ES-I3 (cell line): ENCODE measurements at regions not wholly inside any gene's neighbourhood (a gene's known extent, or its start where the extent isn't known, plus 50 kb on each side); places are given as distances from the start of the nearest gene placed in this dataset.
"Not testable (repeated sequence)": the region's sequence is repeated elsewhere in the genome, so short reads cannot be mapped to it uniquely, and the experiment has no call there.

Source experiments
- H3K36me3 ChIP-seq: 2 replicates; pipeline ENCODE4 v1.6.1; 2013; ENCODE audit warnings: mild to moderate bottlenecking, low read length, control low read depth, moderate library complexity; ENCODE audit not compliant: insufficient read depth
- H3K4me1 ChIP-seq: 2 replicates; pipeline ENCODE4 v1.6.1; 2013; ENCODE audit warnings: mild to moderate bottlenecking, control low read depth, low read length; ENCODE audit not compliant: insufficient read depth
- H3K9ac ChIP-seq: 2 replicates; pipeline ENCODE4 v1.6.1; 2013; ENCODE audit warnings: low read depth, mild to moderate bottlenecking, low read length, moderate library complexity
- H3K9me3 ChIP-seq: 2 replicates; pipeline ENCODE4 v1.6.1; 2013; ENCODE audit warnings: mild to moderate bottlenecking, low read length, moderate library complexity; ENCODE audit not compliant: control insufficient read depth, insufficient read depth

- no peaks in the 10 kb centered on the region for H3K36me3 ChIP-seq
- peaks cover 6% of the 10 kb centered on the region; the same call in 1 of the 2 replicates for H3K4me1 ChIP-seq
- H3K9me3 ChIP-seq = no peaks in the 10 kb centered on the region
- H3K9ac ChIP-seq = no peak overlapping the region
These were observed 117.9 kb downstream of the ANXA1 start for GRCh38 chr9:73269430-73270101.

DNA sequence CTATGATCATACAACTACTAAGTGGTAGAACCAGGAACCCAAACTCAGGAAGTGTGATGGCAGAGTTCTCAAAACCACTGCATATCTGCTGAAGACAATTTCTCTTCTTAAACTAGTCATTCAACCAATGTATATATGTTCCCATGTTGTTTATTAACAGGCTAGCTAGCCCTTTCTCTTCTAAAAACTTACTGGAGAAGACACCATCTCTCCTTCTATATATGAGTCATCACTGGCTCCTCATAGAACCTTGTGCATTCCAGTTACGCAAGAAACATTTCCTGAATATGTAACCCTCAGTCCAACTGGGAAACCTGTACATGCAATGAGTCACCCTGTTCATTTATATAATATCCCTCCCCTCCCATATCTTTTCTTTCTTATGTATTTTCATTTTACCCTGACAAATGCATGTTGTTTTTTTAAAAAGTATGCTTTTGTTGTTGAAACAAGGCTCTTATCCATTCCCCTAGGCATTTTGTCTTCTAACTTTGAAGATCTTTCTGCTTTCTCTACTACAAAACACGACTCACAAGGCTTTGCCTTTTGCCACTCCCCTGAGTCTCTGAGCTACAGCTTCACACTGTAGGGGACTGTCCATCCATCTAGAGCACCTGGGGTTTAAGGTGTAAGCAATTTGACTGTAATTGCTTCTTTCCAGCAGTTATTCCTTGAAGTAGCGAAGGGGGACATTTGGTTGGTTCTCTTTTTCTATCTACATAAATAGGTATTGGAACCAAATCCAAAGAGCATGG, 119.5 kb downstream of the ANXA1 start:
- Histone ChIP-seq H3K9me3 (no peaks in the 10 kb centered on the region), H3K4me1 (peaks cover 6% of the 10 kb centered on the region; the same call in 1 of the 2 replicates), H3K36me3 (no peaks in the 10 kb centered on the region), H3K9ac (no peak overlapping the region)

- Histone ChIP-seq H3K9me3 (no peaks in the 10 kb centered on the region), H3K4me1 (no peaks in the 10 kb centered on the region), H3K9ac (no peak overlapping the region), H3K36me3 (no peaks in the 10 kb centered on the region)
These were observed 128.4 kb downstream of the ANXA1 start for GRCh38 chr9:73280113-73280512.

DNA sequence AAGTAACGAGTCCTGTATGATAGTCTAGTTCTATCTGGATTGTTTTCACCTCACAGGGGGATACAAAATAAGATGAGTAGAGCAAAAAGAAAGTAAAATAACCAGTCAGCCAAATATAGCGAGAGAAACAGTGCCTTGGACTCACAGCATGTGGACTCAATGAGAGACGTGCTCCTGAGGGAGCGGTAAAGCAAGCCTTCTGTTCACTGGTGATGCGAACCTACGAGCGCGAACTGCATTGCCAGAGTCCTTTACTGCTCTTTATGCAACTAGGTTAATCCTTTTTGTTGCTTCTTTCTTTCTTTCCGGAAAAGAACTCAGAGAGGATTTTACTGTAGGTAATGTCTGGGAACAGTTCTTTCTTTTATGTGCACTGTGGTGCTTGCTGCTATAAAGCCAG, 132.7 kb downstream of the ANXA1 start:
- Histone ChIP-seq H3K9me3 (no peaks in the 10 kb centered on the region), H3K9ac (no peak overlapping the region), H3K36me3 (no peaks in the 10 kb centered on the region), H3K4me1 (no peaks in the 10 kb centered on the region)

DNA sequence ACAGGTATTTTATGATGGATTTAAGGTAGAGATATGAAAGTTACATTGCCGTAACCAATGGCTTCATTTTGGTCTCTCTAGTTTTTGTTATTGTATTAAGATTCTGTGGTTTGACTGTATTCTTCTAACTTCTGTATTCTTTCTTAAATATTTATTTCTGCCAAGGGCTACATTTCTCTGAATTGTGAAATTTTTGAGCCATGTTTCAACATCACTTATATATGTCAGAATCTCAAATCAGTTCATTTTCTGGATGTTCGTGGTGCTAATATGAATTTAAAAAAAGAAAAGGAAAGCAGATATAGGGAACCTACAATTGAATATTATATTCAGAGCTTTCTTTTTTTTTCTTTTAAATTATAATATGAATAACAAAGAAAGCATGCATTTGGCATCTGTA, 142.7 kb downstream of the ANXA1 start:
- Histone ChIP-seq H3K4me1 (no peaks in the 10 kb centered on the region), H3K36me3 (no peaks in the 10 kb centered on the region), H3K9me3 (no peaks in the 10 kb centered on the region), H3K9ac (no peak overlapping the region)

DNA sequence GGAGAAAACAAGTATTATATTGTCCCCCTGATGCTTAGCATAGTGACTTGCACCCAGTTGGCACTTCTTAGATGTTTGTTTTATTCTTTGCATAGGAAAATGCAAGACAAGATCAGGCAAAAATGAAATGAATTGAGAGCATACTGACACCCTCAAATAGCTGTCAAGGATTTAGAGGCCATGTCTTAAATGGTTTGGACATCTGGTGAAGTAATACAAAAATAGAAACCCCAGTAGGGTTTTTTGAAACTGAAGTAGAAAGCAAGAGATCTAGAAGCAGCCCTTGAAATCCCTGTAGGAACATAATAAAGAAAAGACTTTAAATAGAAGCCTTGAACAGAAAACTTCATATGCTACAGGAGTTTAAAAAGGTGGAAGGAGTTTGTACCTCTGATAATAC, 174.3 kb downstream of the ANXA1 start:
- Histone ChIP-seq H3K9me3 (no peaks in the 10 kb centered on the region), H3K9ac (no peak overlapping the region), H3K36me3 (no peaks in the 10 kb centered on the region), H3K4me1 (no peaks in the 10 kb centered on the region)

GRCh38 chr9:73327149-73327548, 175.5 kb downstream of the ANXA1 start:
- no peaks in the 10 kb centered on the region for H3K9me3 ChIP-seq
- no peaks in the 10 kb centered on the region for H3K4me1 ChIP-seq
- H3K36me3 ChIP-seq = no peaks in the 10 kb centered on the region
- no peak overlapping the region for H3K9ac ChIP-seq

GRCh38 chr9:73337182-73337581, 185.5 kb downstream of the ANXA1 start:
- H3K9ac ChIP-seq, H3K36me3 ChIP-seq, H3K4me1 ChIP-seq, H3K9me3 ChIP-seq: not testable (repeated sequence)

DNA sequence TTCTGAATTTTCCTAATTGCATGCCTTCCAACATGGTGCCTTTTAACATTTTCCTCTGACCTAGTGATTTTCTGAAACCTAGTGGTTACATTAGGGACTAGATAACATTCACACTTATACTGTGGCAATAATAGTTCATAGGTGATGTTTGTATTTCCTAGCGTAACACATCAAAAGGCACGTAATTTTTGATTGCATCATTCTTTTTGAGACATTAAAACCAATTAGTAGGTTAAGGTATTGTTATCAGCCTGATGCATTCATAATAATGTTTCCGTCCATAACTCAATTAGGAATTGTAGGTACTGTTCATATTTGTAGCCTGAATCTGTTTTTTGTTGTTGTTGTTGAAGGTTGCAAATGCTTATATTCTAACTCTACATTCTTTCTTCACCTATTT, 192.4 kb downstream of the ANXA1 start:
- no peaks in the 10 kb centered on the region for H3K36me3 ChIP-seq
- H3K9ac ChIP-seq = no peak overlapping the region
- no peaks in the 10 kb centered on the region for H3K4me1 ChIP-seq
- no peaks in the 10 kb centered on the region for H3K9me3 ChIP-seq

DNA sequence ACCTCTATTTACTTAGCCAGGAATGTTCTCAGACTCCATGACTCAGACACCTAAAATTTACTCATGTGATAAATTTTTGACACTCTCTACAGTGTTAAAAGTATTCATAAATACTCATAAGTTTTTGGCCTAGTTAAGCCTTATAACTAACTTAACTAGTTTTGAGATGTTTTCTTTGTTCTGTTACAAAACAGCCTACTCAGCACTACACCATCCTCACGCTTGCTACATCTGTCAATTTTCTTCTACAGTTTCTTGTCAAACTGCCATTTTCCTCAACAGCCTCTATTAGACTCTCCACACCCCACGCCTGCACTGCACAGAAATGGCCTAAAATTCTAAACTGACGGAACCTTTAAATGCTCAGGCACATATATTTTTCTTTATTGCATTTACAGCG, 195.5 kb downstream of the ANXA1 start:
- H3K36me3 ChIP-seq = no peaks in the 10 kb centered on the region
- H3K9me3 ChIP-seq = no peaks in the 10 kb centered on the region
- H3K9ac ChIP-seq = no peak overlapping the region
- no peaks in the 10 kb centered on the region for H3K4me1 ChIP-seq

DNA sequence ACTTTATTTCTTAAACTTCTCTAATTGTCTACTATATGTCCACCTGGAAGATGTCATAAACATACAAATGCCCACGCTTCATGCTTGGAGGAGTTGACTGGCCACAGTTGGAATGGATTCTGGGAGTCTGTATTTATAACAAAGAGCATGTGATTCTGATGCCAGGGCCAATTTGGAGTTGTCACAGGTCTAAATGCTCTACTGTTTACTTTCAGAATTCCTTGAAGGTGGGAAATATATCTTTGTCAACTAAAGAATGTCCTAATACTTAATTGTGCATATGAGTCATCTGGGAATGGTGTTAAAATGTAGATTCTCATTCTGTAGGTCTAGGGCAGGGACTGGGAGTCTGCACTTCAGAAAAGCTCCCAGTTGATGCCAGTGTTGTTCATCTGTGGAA, 196.1 kb downstream of the ANXA1 start:
- Histone ChIP-seq H3K9ac (no peak overlapping the region), H3K4me1 (no peaks in the 10 kb centered on the region), H3K9me3 (no peaks in the 10 kb centered on the region), H3K36me3 (no peaks in the 10 kb centered on the region)

- H3K36me3 ChIP-seq = no peaks in the 10 kb centered on the region
- H3K4me1 ChIP-seq = no peaks in the 10 kb centered on the region
- no peak overlapping the region for H3K9ac ChIP-seq
- no peaks in the 10 kb centered on the region for H3K9me3 ChIP-seq
These were observed 196.8 kb downstream of the ANXA1 start for GRCh38 chr9:73348471-73348870.

GRCh38 chr9:73349476-73349875, 197.8 kb downstream of the ANXA1 start:
- Histone ChIP-seq H3K9ac (no peak overlapping the region), H3K9me3 (no peaks in the 10 kb centered on the region), H3K4me1 (no peaks in the 10 kb centered on the region), H3K36me3 (no peaks in the 10 kb centered on the region)

DNA sequence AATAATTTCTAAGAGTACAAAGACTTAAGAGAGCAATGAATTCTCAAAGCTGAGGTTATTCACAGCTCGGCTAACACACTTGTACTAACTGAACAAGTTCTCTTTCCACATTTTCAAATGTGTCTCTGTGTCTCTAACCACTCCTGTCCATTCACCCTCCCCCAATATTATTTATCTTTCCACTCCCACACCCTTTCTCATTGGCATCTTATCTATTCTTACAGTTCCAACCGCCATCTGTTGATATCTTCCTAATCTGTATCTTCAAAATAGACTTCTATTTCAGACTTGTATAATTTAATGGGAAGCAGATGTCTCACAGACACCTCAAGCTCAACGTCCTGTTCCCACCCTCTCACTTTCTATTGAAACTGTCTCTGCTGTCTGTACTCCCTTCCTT, 205.9 kb downstream of the ANXA1 start:
- Histone ChIP-seq H3K4me1 (no peaks in the 10 kb centered on the region), H3K36me3 (no peaks in the 10 kb centered on the region), H3K9ac (no peak overlapping the region), H3K9me3 (no peaks in the 10 kb centered on the region)

DNA sequence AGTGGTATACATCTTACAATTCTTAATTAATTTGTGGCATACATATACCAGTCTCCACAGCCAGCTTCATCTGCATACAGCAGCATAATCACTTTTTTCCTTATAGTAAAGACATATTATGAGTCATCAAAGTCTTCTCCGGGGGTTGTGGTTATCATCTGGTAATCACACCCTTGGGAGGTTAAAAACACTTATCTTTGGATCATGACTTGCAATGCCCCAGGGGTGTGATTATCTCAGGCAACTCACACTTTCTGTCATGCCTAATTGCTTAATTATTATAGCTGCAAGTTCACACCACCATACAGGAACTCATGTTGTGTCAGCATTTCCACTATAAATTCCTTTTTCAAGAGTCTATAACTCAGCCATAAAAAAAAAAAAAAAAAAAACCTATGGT, 218.4 kb downstream of the ANXA1 start:
- H3K9ac ChIP-seq = no peak overlapping the region
- H3K36me3 ChIP-seq = no peaks in the 10 kb centered on the region
- H3K4me1 ChIP-seq = no peaks in the 10 kb centered on the region
- no peaks in the 10 kb centered on the region for H3K9me3 ChIP-seq
